HG03460 (cell line): ENCODE measurements at regions not wholly inside any gene's neighbourhood (a gene's known extent, or its start where the extent isn't known, plus 50 kb on each side); places are given as distances from the start of the nearest gene placed in this dataset.

Experiments used
- ATAC-seq: cut with Tn5 transposase; IDR thresholded peaks from one replicate; pipeline ENCODE4 v1.9.1; 2021; ENCODE audit not compliant: unreplicated experiment

GRCh38 chr14:51544471-51544870, 107.2 kb upstream of the FRMD6 start:
- ATAC-seq, result no peak

GRCh38 chr14:51544901-51545300, 106.8 kb upstream of the FRMD6 start:
- ATAC-seq, result no peak

DNA sequence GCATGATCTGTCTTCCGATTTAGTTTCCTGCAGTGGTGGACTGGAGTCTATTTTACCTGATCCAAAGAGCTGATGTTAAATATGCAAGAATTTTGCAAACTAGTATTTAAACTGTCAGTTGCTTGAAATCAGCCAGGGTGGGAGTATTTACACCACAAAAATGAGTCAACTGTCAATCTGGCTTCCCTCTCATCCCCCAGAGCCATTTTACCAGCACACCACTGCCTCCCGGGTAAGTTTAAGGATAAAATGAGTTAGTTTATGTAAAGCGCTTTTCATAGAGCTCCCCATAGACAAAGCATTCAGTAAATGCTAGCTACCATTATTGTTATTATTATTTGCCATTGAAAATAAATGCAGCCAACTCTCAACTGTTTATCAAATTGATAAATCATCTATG, 106.3 kb upstream of the FRMD6 start:
- ATAC-seq, result no peak

DNA sequence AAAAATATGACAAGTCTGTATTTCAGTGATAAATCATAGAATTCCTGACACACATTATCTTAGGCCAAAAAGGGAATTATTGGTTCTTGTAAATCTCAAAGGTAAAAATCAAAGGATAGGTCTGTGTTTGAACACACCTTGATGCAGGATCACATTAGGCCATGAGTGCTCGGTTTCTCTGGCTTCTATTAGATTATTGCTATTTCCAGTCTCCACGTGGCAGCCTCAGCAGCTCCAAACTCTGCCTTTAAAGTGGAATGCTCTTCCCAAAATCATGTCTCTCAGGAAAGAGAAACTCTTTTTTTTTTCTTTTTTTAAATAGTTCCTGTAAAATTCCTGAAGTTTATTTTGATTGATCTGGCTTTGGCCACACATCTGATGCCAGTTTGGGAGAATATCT, 105.6 kb upstream of the FRMD6 start:
- ATAC-seq, result no peak

- no peak for ATAC-seq
Measured at GRCh38 chr14:51546603-51547258, 105.0 kb upstream of the FRMD6 start.

DNA sequence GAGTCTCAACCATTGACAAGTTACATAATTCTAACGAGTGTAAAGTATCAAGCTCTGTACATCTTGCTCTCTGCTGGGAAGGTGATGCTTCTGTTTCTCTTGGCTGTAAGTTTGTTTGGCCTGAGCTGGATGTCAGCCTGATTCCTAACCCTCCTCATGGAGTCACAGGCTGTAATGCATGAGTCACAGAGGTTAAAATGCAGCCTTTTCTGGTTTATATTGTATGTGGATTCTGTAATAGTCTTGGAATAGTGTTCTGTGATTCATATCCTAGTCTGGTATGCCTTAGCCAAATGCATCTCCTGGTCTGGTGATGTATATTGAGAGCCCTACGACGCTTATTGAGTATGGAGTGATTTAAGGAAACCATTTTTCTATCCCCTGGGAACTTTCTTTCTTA, 104.5 kb upstream of the FRMD6 start:
- ATAC-seq, result no peak

DNA sequence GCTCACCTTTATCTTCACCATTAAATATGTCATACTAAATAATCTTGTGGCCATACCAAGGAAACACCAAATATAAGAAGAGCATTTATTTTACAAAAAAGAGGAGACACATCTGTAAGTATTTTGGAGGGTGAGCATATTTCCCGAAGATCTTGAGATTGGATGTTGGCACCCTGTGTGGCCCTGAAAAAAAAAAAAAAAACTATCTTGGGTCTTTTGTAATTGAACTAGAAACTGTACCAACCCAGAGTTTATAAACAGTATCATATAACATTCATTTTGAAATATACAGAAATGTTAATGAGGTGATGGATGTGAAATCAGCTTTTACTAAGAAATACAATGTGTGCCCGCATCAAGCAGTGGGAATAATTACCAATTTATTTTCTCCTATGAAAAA, 104.0 kb upstream of the FRMD6 start:
- no peak for ATAC-seq

DNA sequence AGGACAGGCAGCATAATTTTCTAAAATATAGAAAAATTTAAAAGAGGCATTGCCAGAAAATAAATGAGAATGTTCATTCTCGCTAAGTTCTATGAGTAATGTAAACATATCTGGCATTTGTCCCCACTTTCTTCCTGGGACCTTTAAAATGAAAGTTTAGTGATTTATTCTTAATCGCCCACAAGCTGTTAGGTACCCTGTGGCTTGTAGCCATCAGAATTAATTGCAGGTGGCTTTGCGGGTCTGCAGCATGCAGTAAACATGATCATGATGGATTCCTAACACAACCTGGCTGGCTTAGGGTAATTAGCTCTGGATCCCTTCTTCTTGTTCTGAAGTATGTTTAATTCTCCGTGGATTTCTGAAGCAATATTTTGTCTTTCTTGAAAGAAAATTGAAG, 103.5 kb upstream of the FRMD6 start:
- ATAC-seq, result no peak

- no peak for ATAC-seq
Measured at GRCh38 chr14:51550636-51551035, 101.1 kb upstream of the FRMD6 start.

DNA sequence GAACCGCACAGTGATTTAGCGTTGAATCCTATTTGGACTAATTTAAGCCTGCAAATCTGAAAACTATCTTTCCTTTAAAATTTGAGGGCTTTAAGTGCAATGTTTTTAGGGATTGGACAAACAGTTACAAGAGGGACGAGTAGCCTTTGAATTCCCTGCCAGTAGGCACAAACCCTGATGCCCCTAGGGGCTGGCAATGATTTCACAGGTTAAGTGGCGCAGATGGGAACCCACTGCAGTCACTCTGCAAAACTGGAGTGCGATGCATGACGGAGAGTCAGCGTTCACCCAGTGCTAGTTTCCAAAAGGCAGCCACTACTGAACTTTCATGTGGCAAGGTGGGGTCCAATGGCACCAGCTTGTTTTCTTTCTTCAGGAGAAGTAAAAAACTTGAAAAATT, 99.4 kb upstream of the FRMD6 start:
- no peak for ATAC-seq

- no peak for ATAC-seq
Measured at GRCh38 chr14:51552768-51553404, 98.8 kb upstream of the FRMD6 start.

- no peak for ATAC-seq
Measured at GRCh38 chr14:51554339-51554920, 97.3 kb upstream of the FRMD6 start.

DNA sequence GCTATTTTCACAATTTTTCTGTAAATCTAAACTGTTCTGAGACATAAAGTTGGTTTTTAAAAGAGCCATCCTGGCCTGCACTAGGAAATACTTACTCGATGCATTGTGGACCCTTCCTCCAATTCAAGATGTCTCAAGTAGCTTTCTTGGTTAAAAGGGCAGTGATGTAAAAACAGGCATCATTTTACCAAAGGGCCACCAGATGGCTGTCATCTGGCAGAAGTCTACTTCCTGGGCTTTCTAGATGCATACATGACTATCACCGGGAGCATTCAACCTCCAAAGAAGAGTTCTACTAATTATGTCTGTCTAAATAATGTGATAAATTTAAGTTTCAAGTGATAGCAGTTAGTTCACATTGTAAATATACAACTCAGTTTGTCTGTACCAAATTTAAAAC, 96.8 kb upstream of the FRMD6 start:
- ATAC-seq, result no peak

DNA sequence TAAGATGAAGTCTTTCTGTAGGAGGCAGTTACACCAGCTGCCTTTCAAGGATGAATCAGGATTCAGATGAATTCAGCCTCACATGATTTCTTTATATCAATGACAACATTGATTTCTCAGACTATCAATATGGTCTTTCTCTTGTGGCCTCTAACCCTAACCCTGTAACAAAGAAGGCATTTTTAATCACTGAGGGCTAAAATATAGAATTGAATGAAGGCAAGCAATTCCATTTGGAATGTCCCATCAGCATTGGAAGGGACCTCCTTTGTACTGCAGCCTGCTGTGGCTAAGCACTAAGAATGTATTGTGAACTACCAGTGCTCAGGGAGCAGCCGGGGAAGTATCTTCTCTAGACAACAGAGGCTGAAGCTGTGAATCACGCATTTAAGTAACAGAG, 90.6 kb upstream of the FRMD6 start:
- ATAC-seq, result no peak

DNA sequence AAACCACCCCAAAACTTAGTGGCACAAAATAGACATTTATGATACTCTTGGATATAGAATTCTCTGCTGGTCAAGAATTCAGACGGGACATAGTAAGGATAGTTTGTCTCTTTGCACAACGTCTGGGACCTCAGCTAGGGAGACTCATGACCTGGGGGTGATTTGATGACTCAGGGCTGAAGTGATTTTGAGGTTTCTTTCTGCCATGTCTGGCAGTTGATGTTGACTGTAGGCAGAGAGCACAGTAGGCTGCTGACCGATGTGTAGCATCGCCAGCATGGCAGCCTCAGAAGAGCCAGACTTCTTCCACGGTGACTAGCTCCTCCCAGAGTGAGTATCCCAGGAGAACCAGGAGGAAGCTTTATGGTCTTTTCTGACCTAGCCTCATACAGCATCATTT, 88.9 kb upstream of the FRMD6 start:
- no peak for ATAC-seq

DNA sequence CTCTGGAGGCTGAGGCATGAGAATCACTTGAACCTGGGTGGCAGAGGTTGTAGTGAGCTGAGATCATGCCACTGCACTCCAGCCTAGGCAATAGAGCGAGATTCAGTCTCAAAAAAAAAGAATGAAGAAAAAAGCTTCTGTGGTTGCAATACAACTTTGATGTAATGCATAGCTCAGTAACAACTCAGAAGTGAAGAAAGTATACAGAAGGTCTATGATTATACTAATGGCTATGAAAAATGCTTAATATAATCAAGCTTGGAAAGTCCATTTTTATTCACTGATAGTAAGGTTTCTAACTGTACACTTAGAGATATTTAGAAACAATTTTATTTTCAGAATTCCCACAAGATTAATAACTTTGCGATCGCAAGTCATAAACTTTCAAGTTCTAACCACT, 88.2 kb upstream of the FRMD6 start:
- ATAC-seq, result no peak

DNA sequence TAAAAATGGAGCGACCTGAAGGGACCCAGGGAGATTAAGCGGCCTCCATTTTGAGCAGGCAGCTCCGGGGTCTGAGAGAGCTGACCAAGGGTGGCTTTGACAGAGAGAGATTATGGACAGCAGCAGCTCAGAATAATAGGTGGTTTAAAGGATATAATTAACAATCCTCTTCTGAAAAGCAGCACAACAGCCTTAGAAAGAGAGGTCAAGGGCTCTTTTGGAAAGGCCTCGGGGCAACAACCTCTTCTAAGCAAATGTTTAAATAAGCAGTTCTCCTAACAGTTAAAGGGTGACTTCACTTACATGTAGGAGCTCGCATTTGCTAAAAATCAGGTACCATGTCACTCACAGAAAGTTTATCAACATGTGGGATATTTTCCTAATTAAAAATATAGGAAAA, 87.2 kb upstream of the FRMD6 start:
- ATAC-seq, result no peak

DNA sequence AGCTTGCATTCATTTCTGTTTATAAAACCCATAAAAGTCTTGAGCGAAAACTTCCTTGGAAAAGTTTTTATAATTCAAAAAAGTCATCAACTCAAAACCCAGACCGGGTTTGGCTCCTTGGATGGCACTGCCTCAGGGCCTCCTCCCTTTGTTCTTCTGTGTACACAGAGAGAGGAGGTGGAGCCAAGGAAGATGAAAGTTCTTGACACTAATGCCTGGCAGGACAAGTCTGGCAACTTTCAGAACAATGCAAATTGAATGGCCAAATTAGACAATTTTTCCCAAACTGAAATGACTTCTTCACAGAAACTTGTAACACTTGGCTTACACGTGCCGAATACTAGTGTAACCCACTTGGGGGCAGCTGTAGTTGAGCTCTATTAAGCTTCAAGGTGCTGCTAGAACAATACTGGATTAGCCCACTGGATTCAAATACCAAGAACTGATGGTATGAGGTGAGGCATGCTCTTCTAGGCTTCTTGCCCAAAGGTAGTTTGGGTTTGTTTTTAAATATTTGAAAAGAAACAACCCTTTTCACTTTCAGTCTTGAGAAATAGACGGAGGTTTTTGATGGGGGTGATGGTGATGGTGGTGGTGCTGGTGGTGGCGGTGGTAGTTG, 86.6 kb upstream of the FRMD6 start:
- ATAC-seq, result no peak

GRCh38 chr14:51566831-51567582, 84.7 kb upstream of the FRMD6 start:
- ATAC-seq, result no peak

- no peak for ATAC-seq
Measured at GRCh38 chr14:51568366-51568765, 83.3 kb upstream of the FRMD6 start.

DNA sequence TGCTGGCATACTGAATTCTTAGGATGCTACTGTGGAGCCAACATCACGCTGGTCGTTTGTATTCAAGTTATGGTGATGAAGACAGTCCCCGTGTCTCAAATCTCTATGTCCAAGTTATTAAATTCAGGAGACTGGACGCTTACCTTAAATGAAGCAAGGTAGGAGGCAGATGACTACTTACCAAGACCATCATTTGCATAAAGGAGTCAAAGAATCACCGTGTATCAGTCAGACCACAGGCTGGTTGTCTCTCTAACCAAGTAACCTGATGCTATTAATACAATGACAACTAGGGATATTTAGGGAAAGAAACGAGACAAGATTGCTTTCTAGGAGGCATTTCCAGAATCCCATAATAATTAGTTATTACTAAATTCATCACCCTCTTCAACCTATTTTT, 78.1 kb upstream of the FRMD6 start:
- ATAC-seq, result no peak

DNA sequence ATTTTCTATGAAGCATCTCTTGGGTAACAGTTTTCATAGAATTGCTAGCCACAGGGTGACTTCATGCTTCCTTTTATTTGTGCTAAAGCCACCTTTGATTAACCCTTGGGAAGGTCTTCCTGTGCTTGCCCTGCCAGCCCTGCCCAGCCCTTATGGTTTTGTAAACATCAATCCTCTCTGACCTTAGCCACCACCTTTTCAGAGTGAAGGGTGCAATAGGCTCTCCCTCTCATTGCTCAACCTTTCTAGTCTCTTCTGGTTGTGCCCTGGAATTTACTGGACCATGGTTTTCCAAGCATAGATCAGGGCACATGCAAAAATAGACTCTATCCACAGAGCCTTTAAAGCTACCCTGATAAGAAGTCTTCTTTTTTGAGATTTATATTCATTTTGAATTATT, 77.7 kb upstream of the FRMD6 start:
- ATAC-seq, result no peak
